ENCODE measurements at regions not wholly inside any gene's neighbourhood (a gene's known extent, or its start where the extent isn't known, plus 50 kb on each side); places are given as distances from the start of the nearest gene placed in this dataset.

- H3K9me3 ChIP-seq (ENCODE audit: control insufficient read depth, low read length): peaks cover 2% of the 10 kb centered on the region
- no peaks in the 10 kb centered on the region for H3K27me3 ChIP-seq (ENCODE audit: control insufficient read depth in 1 of 2, insufficient read depth in 2 of 2, low read length in 1 of 2)
- no peaks in the 10 kb centered on the region for H3K4me1 ChIP-seq (ENCODE audit: control insufficient read depth in 1 of 2, insufficient read depth in 2 of 2, low read length in 2 of 2)
- ATAC-seq (ENCODE audit: low FRiP score) (no peak), DNase-seq (peak in 1 of 2 donors; percentile 13)
- WGBS, 2 donors: 98 to 100% methylated on average over 1 of the region's 1 CpG
- no peaks in the 10 kb centered on the region for H3K36me3 ChIP-seq (ENCODE audit: control insufficient read depth in 1 of 2, insufficient read depth in 2 of 2, low read length in 1 of 2)
- no peak overlapping the region for H3K27ac ChIP-seq (ENCODE audit: low read depth in 1 of 2, low read length in 2 of 2)
- no peak overlapping the region for H3K4me3 ChIP-seq (ENCODE audit: low read length in 2 of 2)
- intact Hi-C loops (cut with DNase I): no loop called here
Measured at GRCh38 chr7:53531-53930, 138.8 kb upstream of the FAM20C start.

- Histone ChIP-seq H3K27me3 (ENCODE audit: control insufficient read depth in 1 of 2, insufficient read depth in 2 of 2, low read length in 1 of 2) (no peaks in the 10 kb centered on the region), H3K4me3 (ENCODE audit: low read length in 2 of 2) (no peak overlapping the region), H3K4me1 (ENCODE audit: control insufficient read depth in 1 of 2, insufficient read depth in 2 of 2, low read length in 2 of 2) (no peaks in the 10 kb centered on the region), H3K27ac (ENCODE audit: low read depth in 1 of 2, low read length in 2 of 2) (no peak overlapping the region), H3K9me3 (ENCODE audit: control insufficient read depth, low read length) (peaks cover 2% of the 10 kb centered on the region), H3K36me3 (ENCODE audit: control insufficient read depth in 1 of 2, insufficient read depth in 2 of 2, low read length in 1 of 2) (no peaks in the 10 kb centered on the region)
- 94% methylated on average over 6 of the region's 6 CpGs for WGBS, 2 donors
- peak in 1 of 2 donors; percentile 15 for DNase-seq
- intact Hi-C loops (cut with DNase I): no loop called here
- ATAC-seq (ENCODE audit: low FRiP score): no peak
Measured at GRCh38 chr7:54615-55014, 137.8 kb upstream of the FAM20C start.

- Histone ChIP-seq H3K36me3 (ENCODE audit: control insufficient read depth in 1 of 2, insufficient read depth in 2 of 2, low read length in 1 of 2) (no peaks in the 10 kb centered on the region), H3K4me1 (ENCODE audit: control insufficient read depth in 1 of 2, insufficient read depth in 2 of 2, low read length in 2 of 2) (no peaks in the 10 kb centered on the region), H3K27ac (ENCODE audit: low read depth in 1 of 2, low read length in 2 of 2) (no peak overlapping the region), H3K4me3 (ENCODE audit: low read length in 2 of 2) (no peak overlapping the region), H3K27me3 (ENCODE audit: control insufficient read depth in 1 of 2, insufficient read depth in 2 of 2, low read length in 1 of 2) (no peaks in the 10 kb centered on the region), H3K9me3 (ENCODE audit: control insufficient read depth, low read length) (peaks cover 2% of the 10 kb centered on the region)
- ATAC-seq (ENCODE audit: low FRiP score): no peak
- intact Hi-C loops (cut with DNase I): no loop called here
- DNase-seq: peak in 1 of 2 donors; percentile 10
- WGBS, 2 donors: 86 to 90% methylated on average over 9 of the region's 9 CpGs
Measured at GRCh38 chr7:55690-56248, 136.6 kb upstream of the FAM20C start.

- H3K27me3 ChIP-seq (ENCODE audit: control insufficient read depth in 1 of 2, insufficient read depth in 2 of 2, low read length in 1 of 2): no peaks in the 10 kb centered on the region
- intact Hi-C loops (cut with DNase I): no loop called here
- H3K4me3 ChIP-seq (ENCODE audit: low read length in 2 of 2): no peak overlapping the region
- ATAC-seq (ENCODE audit: low FRiP score): no peak
- DNase-seq: peak; percentile 20 to 66
- H3K27ac ChIP-seq (ENCODE audit: low read depth in 1 of 2, low read length in 2 of 2): no peak overlapping the region
- WGBS, 2 donors: 89 to 90% methylated on average over 18 of the region's 18 CpGs
- H3K4me1 ChIP-seq (ENCODE audit: control insufficient read depth in 1 of 2, insufficient read depth in 2 of 2, low read length in 2 of 2): no peaks in the 10 kb centered on the region
- H3K9me3 ChIP-seq (ENCODE audit: control insufficient read depth, low read length): peaks cover 2% of the 10 kb centered on the region
- no peaks in the 10 kb centered on the region for H3K36me3 ChIP-seq (ENCODE audit: control insufficient read depth in 1 of 2, insufficient read depth in 2 of 2, low read length in 1 of 2)
Measured at GRCh38 chr7:56291-56913, 136.0 kb upstream of the FAM20C start.

- Histone ChIP-seq H3K4me1 (ENCODE audit: control insufficient read depth in 1 of 2, insufficient read depth in 2 of 2, low read length in 2 of 2) (no peaks in the 10 kb centered on the region), H3K4me3 (ENCODE audit: low read length in 2 of 2) (no peak overlapping the region), H3K9me3 (ENCODE audit: control insufficient read depth, low read length) (peaks cover 2% of the 10 kb centered on the region), H3K36me3 (ENCODE audit: control insufficient read depth in 1 of 2, insufficient read depth in 2 of 2, low read length in 1 of 2) (no peaks in the 10 kb centered on the region), H3K27ac (ENCODE audit: low read depth in 1 of 2, low read length in 2 of 2) (no peak overlapping the region), H3K27me3 (ENCODE audit: control insufficient read depth in 1 of 2, insufficient read depth in 2 of 2, low read length in 1 of 2) (no peaks in the 10 kb centered on the region)
- intact Hi-C loops (cut with DNase I): no loop called here
- 93 to 95% methylated on average over 8 of the region's 8 CpGs for WGBS, 2 donors
- DNase-seq (peak; percentile 38 to 39), ATAC-seq (ENCODE audit: low FRiP score) (no peak)
Measured at GRCh38 chr7:57071-57470, 135.3 kb upstream of the FAM20C start.

GRCh38 chr7:57482-58255 lies 134.7 kb upstream of the FAM20C start:
- Histone ChIP-seq H3K4me1 (ENCODE audit: control insufficient read depth in 1 of 2, insufficient read depth in 2 of 2, low read length in 2 of 2) (no peaks in the 10 kb centered on the region), H3K9me3 (ENCODE audit: control insufficient read depth, low read length) (peaks cover 2% of the 10 kb centered on the region), H3K4me3 (ENCODE audit: low read length in 2 of 2) (no peak overlapping the region), H3K36me3 (ENCODE audit: control insufficient read depth in 1 of 2, insufficient read depth in 2 of 2, low read length in 1 of 2) (no peaks in the 10 kb centered on the region), H3K27ac (ENCODE audit: low read depth in 1 of 2, low read length in 2 of 2) (no peak overlapping the region), H3K27me3 (ENCODE audit: control insufficient read depth in 1 of 2, insufficient read depth in 2 of 2, low read length in 1 of 2) (no peaks in the 10 kb centered on the region)
- 84% methylated on average over 9 of the region's 9 CpGs for WGBS, 2 donors
- intact Hi-C loops (cut with DNase I): no loop called here
- DNase-seq (peak in 1 of 2 donors; percentile 15), ATAC-seq (ENCODE audit: low FRiP score) (no peak)

- intact Hi-C loops (cut with DNase I): no loop called here
- no peaks in the 10 kb centered on the region for H3K36me3 ChIP-seq (ENCODE audit: control insufficient read depth in 1 of 2, insufficient read depth in 2 of 2, low read length in 1 of 2)
- 92% methylated on average over 7 of the region's 7 CpGs for WGBS, 2 donors
- H3K27ac ChIP-seq (ENCODE audit: low read depth in 1 of 2, low read length in 2 of 2): no peak overlapping the region
- H3K9me3 ChIP-seq (ENCODE audit: control insufficient read depth, low read length): peaks cover 2% of the 10 kb centered on the region
- ATAC-seq (ENCODE audit: low FRiP score) (no peak), DNase-seq (peak in 1 of 2 donors; percentile 18)
- H3K27me3 ChIP-seq (ENCODE audit: control insufficient read depth in 1 of 2, insufficient read depth in 2 of 2, low read length in 1 of 2): no peaks in the 10 kb centered on the region
- no peak overlapping the region for H3K4me3 ChIP-seq (ENCODE audit: low read length in 2 of 2)
- no peaks in the 10 kb centered on the region for H3K4me1 ChIP-seq (ENCODE audit: control insufficient read depth in 1 of 2, insufficient read depth in 2 of 2, low read length in 2 of 2)
Measured at GRCh38 chr7:58316-58715, 134.1 kb upstream of the FAM20C start.

GRCh38 chr7:59079-60016 lies 133.0 kb upstream of the FAM20C start:
- intact Hi-C loops (cut with DNase I): no loop called here
- H3K27ac ChIP-seq (ENCODE audit: low read depth in 1 of 2, low read length in 2 of 2): no peak overlapping the region

More at GRCh38 chr7:59079-60016, 133.0 kb upstream of the FAM20C start:
- DNase-seq (peak; percentile 25 to 63), ATAC-seq (ENCODE audit: low FRiP score) (no peak)
- Histone ChIP-seq H3K27me3 (ENCODE audit: control insufficient read depth in 1 of 2, insufficient read depth in 2 of 2, low read length in 1 of 2) (no peaks in the 10 kb centered on the region), H3K9me3 (ENCODE audit: control insufficient read depth, low read length) (no peaks in the 10 kb centered on the region), H3K36me3 (ENCODE audit: control insufficient read depth in 1 of 2, insufficient read depth in 2 of 2, low read length in 1 of 2) (no peaks in the 10 kb centered on the region), H3K4me1 (ENCODE audit: control insufficient read depth in 1 of 2, insufficient read depth in 2 of 2, low read length in 2 of 2) (no peaks in the 10 kb centered on the region), H3K4me3 (ENCODE audit: low read length in 2 of 2) (no peak overlapping the region)
- 80 to 81% methylated on average over 16 of the region's 16 CpGs for WGBS, 2 donors

All from aorta (tissue), 5 donors.